ENCODE measurements at regions not wholly inside any gene's neighbourhood (a gene's known extent, or its start where the extent isn't known, plus 50 kb on each side); places are given as distances from the start of the nearest gene placed in this dataset.

DNA sequence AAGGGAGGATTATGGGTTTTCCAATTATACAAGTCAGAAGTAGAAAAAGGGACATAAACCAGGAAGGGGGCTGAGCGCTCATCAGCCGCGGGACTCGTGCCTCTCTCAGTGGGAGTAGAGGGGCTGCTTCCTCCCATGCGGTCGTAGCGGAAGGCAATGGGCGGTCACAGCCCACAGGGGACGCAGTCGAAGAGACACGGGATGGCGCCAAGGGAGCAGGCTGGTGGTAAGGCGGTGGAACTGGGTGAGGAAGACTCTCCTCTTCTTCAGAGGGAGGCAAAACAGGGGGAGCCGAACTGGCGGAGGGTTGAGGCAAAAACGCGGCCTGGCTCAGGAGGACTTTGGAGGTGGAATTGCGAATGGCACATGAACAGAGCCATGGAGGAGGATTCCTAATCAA, 677.7 kb downstream of the TMEM121 start:
- no peaks in the 10 kb centered on the region for H3K27me3 ChIP-seq (ENCODE audit: control insufficient read depth in 2 of 2, insufficient read depth in 2 of 2, low read length in 2 of 2)
- H3K9ac ChIP-seq (replicated peaks; ENCODE audit: extremely low read depth, insufficient read depth, low read length): no peak overlapping the region
- FAIRE-seq: no peak
- no peak for DNase-seq (ENCODE audit: low read depth, low spot score)
- ChIA-PET POLR2A (no interaction called here), CTCF (no interaction called here)
- no peaks in the 10 kb centered on the region for H4K20me1 ChIP-seq (replicated peaks; ENCODE audit: control insufficient read depth, extremely low read depth, insufficient read depth, low read length)
- no peak for TF ChIP-seq POLR2AphosphoS5 (IDR thresholded peaks at IDR 0.05; ENCODE audit: insufficient read depth, low read depth, low read length)
- no peak for TF ChIP-seq JUN (IDR thresholded peaks at IDR 0.05; ENCODE audit: borderline replicate concordance, insufficient read depth, insufficient read length, low read depth)
- no peak for TF ChIP-seq EZH2 (IDR thresholded peaks at IDR 0.05; ENCODE audit: borderline replicate concordance, low read depth, low read length, severe bottlenecking)
- no peak for TF ChIP-seq FOS (IDR thresholded peaks at IDR 0.05; ENCODE audit: borderline replicate concordance, insufficient read depth, low read length)
- no peak overlapping the region for H2AFZ ChIP-seq (ENCODE audit: low read depth, low read length)
- no peaks in the 10 kb centered on the region for H3K4me1 ChIP-seq (ENCODE audit: control insufficient read depth, extremely low read depth, insufficient read depth, low read length)
- BruUV-seq (replicated peaks): no TSS peak
- H3K4me3 ChIP-seq (replicated peaks in 1 of 3; ENCODE audit: insufficient read depth in 1 of 3, low read depth in 1 of 3, low read length in 3 of 3): no peak overlapping the region
- H3K9me1 ChIP-seq (replicated peaks; ENCODE audit: control insufficient read depth, extremely low read depth, insufficient read depth, low read length): no peaks in the 10 kb centered on the region
- H3K4me2 ChIP-seq (ENCODE audit: insufficient read depth, low read length): no peak overlapping the region
- intact Hi-C loops (cut with micrococcal nuclease) (no loop called here), dilution Hi-C loops (cut with MboI; ENCODE audit: extremely low pct_ligation_motif_present, low sequenced_read_pairs) (no loop called here)
- H3K79me2 ChIP-seq (ENCODE audit: control insufficient read depth, insufficient read depth, low read length): no peaks in the 10 kb centered on the region
- peaks cover 7% of the 10 kb centered on the region for H3K9me3 ChIP-seq (replicated peaks; ENCODE audit: control insufficient read depth, insufficient read depth, low read length)
- no peak overlapping the region for H3K27ac ChIP-seq (ENCODE audit: insufficient read depth, low read depth, low read length)
- H3K36me3 ChIP-seq (ENCODE audit: control insufficient read depth in 2 of 2, extremely low read depth in 1 of 2, insufficient read depth in 2 of 2, low read length in 2 of 2): no peaks in the 10 kb centered on the region

DNA sequence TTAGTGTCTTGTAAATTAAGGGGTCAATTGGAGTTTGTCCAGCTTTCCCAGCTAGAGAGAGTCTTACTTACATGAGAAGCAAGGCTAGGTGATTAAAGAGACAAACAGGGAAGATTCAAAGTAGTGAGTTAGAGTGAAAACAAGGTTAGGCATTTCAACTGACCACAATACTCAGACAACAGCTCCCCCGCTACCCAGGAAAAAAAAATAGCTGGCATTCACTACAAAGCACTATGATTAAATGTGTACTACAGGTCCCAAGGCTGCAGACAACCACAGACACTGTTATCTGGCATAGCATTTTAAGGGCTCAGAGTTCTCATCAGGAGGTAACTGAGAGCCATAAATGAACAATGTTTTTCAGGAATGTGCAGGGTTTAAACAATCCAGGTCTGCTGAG, 680.9 kb downstream of the TMEM121 start:
- POLR2A ChIA-PET: no interaction called here
- Histone ChIP-seq H4K20me1 (replicated peaks; ENCODE audit: control insufficient read depth, extremely low read depth, insufficient read depth, low read length) (no peaks in the 10 kb centered on the region), H3K4me1 (ENCODE audit: control insufficient read depth, extremely low read depth, insufficient read depth, low read length) (no peaks in the 10 kb centered on the region), H3K9me3 (replicated peaks; ENCODE audit: control insufficient read depth, insufficient read depth, low read length) (peaks cover 10% of the 10 kb centered on the region), H3K9ac (replicated peaks; ENCODE audit: extremely low read depth, insufficient read depth, low read length) (no peak overlapping the region), H2AFZ (ENCODE audit: low read depth, low read length) (no peak overlapping the region), H3K4me2 (ENCODE audit: insufficient read depth, low read length) (no peak overlapping the region), H3K79me2 (ENCODE audit: control insufficient read depth, insufficient read depth, low read length) (no peaks in the 10 kb centered on the region), H3K27ac (ENCODE audit: insufficient read depth, low read depth, low read length) (no peak overlapping the region), H3K27me3 (ENCODE audit: control insufficient read depth in 2 of 2, insufficient read depth in 2 of 2, low read length in 2 of 2) (no peaks in the 10 kb centered on the region), H3K9me1 (replicated peaks; ENCODE audit: control insufficient read depth, extremely low read depth, insufficient read depth, low read length) (no peaks in the 10 kb centered on the region), H3K36me3 (ENCODE audit: control insufficient read depth in 2 of 2, extremely low read depth in 1 of 2, insufficient read depth in 2 of 2, low read length in 2 of 2) (no peaks in the 10 kb centered on the region), H3K4me3 (replicated peaks in 1 of 3; ENCODE audit: insufficient read depth in 1 of 3, low read depth in 1 of 3, low read length in 3 of 3) (no peak overlapping the region)
- no peak for DNase-seq (ENCODE audit: low read depth, low spot score)
- no peak for FAIRE-seq
- BruUV-seq (replicated peaks): no TSS peak
- dilution Hi-C loops (cut with MboI; ENCODE audit: extremely low pct_ligation_motif_present, low sequenced_read_pairs) (no loop called here), intact Hi-C loops (cut with micrococcal nuclease) (no loop called here)
- CTCF ChIA-PET: no interaction called here
- TF ChIP-seq MYC (IDR thresholded peaks at IDR 0.05; ENCODE audit: low read depth, low read length) (no peak), GATA2 (IDR thresholded peaks at IDR 0.05; ENCODE audit: insufficient read depth, insufficient read length, low read depth, low read length) (no peak), POLR2A (IDR thresholded peaks at IDR 0.05; ENCODE audit: low read depth, low read length) (no peak), POLR2AphosphoS5 (IDR thresholded peaks at IDR 0.05; ENCODE audit: insufficient read depth, low read depth, low read length) (no peak), EZH2 (IDR thresholded peaks at IDR 0.05; ENCODE audit: borderline replicate concordance, low read depth, low read length, severe bottlenecking) (no peak)
- TF ChIP-seq, protein P1, sequence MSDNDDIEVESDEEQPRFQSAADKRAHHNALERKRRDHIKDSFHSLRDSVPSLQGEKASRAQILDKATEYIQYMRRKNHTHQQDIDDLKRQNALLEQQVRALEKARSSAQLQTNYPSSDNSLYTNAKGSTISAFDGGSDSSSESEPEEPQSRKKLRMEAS (IDR thresholded peaks at IDR 0.05; ENCODE audit: insufficient read depth, insufficient read length): no peak
- TF ChIP-seq, protein P2, sequence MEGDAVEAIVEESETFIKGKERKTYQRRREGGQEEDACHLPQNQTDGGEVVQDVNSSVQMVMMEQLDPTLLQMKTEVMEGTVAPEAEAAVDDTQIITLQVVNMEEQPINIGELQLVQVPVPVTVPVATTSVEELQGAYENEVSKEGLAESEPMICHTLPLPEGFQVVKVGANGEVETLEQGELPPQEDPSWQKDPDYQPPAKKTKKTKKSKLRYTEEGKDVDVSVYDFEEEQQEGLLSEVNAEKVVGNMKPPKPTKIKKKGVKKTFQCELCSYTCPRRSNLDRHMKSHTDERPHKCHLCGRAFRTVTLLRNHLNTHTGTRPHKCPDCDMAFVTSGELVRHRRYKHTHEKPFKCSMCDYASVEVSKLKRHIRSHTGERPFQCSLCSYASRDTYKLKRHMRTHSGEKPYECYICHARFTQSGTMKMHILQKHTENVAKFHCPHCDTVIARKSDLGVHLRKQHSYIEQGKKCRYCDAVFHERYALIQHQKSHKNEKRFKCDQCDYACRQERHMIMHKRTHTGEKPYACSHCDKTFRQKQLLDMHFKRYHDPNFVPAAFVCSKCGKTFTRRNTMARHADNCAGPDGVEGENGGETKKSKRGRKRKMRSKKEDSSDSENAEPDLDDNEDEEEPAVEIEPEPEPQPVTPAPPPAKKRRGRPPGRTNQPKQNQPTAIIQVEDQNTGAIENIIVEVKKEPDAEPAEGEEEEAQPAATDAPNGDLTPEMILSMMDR (IDR thresholded peaks at IDR 0.05; ENCODE audit: extremely low read depth in 1 of 2, insufficient read depth in 1 of 2, low read depth in 1 of 2, low read length in 2 of 2): no peak

Measured in endothelial cell of umbilical vein (primary cell).